SKM-1 (cell line): ENCODE measurements at regions not wholly inside any gene's neighbourhood (a gene's known extent, or its start where the extent isn't known, plus 50 kb on each side); places are given as distances from the start of the nearest gene placed in this dataset.

Experiments
- DNase-seq: peaks from one replicate; lab custom pipeline; 2025; ENCODE audit not compliant: unreplicated experiment; lab: John Stamatoyannopoulos, UW

DNA sequence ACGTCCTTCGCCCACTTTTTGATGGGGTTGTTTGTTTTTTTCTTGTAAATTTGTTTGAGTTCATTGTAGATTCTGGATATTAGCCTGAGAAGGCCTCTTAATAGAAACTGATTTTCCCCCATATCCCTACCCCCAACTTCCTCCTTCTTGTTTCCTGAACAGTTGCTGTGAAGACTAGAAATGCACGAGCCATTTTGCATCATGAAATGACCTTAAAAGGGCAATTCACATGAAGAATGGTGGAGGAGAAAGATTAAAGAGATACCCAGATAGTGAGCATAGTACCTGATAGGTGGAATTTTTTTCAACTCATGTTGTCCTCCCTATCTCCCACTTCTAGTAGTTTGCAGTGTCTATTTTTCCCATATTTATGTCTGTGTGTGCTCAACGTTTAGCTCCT is 55.2 kb upstream of the KCNH8 start:
- no peak for DNase-seq

DNA sequence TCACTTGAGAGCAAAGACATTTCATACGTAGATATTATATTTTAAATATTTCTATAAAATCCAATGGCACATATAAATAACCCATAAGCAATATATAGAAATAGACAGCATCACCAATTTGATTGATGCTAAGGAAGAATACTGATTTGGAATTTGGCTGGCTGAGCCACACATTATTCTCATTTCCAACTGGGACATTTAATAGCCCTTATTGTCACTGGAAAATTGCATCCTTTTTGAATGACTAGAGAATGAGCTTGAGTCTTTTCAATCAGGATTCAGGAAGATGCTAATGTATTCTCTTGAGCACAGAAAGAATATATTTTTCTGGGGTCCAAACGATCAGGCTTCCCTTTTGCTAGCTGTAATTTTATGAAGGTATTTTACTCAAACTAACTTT is 70.9 kb upstream of the KCNH8 start:
- DNase-seq, result no peak

DNA sequence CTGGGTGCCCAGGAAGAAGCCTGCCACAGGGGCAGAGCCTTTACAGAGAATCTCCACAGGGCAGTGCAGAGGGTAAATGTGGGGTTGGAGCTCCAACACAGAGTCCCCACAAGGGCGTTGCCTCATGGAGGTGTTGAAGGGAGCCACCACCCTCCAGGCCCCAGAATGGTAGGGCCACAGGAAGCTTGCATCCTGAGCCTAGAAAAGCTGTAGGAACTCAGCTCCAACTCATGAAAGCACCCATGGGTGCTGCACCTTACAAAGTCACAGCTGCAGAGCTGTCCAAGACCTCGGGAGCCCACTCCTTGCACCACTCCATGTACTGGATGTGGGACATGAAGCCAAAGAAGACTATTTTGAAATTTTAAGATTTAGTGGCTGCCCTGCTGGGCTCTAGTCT is 73.3 kb upstream of the KCNH8 start:
- no peak for DNase-seq

DNA sequence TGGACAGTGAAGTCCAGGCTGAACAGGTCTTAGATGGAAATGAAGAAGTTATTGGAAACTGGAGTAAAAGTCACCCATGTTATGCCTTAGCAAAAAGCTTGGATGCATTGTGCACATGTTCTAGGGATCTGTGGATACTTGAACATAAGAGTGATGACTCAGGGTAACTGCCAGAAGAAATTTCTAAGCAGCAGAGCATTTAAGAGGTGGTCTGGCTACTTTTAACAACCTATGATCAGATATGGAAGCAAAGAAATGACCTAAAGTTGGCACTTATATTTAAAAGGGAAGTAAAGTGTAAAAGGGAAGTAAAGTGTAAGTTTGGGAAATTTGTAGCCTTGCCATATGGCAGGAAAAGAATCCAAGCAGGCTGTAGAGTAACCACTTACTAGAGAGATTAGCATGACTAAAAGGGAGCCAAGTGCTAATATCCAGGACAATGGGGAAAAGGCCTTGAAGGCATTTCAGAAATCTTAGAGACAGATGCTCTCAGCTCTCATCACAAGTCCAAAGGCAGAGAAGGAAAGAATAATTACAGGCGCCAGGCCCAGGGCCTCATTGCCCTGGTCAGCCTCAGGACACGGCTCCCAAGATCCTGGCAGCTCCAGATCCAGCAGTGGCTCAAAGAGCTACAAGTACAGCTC is 73.9 kb upstream of the KCNH8 start:
- DNase-seq, result peak; percentile 29

DNA sequence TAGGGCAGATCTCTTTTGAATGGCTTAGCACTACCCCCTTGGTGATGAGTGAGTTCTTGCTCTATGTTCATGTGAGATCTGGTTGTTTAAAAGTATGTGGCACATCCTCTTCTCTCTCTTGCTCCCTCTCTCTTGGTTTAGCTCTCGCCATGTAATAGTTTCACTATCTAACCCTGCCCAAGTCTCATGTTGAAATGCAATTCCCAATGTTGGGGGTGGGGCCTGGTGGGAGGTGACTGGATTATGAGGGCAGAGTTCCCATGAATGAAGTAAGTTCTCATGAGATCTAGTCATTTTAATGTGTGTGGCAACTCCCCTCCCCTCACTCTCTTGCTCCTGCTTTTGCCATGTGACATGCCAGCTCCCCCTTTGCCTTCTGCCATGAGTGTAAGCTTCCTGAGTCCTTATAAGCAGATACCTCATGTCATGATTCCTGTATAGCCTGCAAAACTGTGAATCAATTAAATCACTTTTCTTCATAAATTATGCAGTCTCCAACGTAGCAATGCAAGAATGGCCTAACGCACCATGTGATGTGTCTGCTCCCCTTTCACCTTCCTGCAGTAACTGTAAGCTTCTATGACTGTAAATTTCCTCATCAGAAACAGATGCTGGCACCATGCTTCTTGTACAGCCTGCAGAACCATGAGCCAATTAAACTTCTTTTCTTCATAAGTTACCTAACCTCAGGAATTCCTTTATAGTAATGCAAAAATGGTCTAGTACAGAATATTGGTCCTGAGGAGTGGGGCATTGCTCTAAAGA is 74.8 kb upstream of the KCNH8 start:
- no peak for DNase-seq

DNA sequence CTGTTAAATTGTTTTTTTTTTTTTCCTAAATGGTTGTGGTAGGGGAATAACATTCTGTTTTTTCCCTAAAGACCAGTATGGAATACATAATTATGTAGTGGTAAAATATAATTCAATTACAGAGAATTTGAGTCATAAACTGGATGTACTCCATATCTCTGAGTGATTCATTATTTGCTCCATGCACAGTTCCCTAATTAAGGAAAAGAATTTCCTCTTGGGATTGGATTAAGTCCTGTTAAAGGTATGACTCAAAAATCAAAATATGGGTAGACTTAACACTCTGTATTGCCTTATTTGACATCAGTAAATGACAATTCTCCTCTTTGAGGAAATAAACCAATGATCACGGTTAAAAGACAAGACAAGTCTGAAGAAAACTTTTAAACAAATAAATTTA is 78.0 kb upstream of the KCNH8 start:
- no peak for DNase-seq

DNA sequence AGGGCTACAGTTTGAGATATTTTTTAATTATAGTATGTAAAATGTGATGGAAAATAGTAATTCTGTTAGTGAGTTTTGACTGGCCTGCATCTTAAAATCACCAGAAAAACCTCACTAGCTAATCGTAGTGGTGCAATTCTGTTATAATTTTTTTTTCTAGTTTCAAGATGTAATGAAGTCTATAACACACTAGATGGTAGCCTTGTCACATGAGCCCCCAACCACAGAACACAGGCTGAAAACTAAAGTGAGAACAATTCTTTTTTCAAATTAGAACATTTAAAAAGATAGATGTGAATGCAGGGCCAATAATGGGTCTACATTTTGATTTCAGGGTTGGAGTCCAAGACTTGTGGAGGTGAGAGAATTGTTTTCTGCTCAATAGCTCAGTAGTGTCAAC is 83.3 kb upstream of the KCNH8 start:
- DNase-seq, result no peak

DNA sequence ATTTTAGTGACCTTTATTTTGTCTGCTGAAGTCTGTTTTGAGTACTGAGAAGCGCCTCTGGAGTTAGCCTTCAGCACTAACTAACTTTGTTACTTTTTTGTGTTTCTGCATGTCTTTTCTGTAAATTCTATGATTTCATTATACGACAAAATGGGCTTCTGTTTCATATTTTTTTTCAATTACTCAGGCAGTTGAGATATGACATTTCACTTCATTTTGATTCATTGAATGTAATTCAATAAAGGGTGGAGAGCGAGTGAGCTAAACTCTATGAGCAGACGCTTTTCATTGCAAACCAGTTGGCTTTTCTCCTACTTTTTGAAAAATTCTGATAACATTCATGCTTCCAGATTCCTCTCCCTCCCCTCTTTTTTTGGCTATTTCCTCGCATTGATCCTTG is 84.4 kb upstream of the KCNH8 start:
- no peak for DNase-seq

DNA sequence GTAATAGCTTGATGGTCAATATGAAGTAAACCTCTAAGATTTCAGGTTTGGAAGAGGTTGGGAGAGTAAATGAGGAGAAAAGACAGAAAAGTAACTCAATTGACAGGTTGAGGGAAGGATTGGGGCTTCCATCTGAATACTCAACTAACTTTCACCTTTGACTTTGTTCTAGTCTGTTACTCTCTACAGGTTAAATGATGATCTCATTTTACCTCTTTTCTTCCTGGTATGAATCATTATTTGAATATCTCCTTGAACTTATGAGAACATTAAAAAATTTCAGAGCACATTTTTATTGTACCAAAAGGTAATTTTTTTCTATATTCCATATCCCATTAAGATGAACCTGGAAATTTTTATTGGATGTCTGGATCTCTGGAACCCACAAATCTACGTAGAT is 87.9 kb upstream of the KCNH8 start:
- no peak for DNase-seq

DNA sequence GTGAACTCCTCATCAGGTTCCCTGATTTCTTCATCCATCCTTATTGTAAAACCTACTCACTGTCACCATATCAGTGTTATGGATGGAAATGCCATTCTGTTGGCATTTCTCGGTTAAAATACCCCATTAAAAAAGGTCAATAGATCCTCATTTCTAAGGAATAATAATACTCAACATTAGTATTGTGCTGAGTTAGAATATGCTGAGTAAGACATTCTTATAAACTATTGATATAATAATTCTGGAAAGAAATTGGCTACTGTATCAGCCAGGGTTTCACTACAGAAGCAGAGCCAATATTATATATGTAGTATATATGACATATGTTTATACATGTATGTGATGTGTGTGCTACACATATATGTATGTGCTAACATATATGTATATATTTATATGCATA is 95.4 kb upstream of the KCNH8 start:
- no peak for DNase-seq

DNA sequence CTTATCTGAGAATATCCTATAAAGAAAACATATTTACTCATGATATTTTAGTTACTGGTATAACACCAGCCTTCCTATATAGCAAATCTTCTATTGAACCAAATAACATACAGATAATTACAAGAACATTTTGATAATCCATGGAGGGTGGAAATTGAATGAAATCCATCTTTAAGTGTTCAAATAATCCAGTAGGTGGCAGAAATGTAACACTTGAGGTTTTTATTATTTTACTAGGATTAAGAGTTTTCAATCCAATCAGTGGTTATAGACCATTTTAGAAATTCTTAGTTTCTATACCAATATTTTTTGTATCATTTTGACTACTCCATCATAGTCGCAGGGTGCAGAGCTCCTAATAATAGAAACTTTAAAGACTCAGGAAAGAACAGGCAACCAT is 101.9 kb upstream of the KCNH8 start:
- DNase-seq, result no peak

DNA sequence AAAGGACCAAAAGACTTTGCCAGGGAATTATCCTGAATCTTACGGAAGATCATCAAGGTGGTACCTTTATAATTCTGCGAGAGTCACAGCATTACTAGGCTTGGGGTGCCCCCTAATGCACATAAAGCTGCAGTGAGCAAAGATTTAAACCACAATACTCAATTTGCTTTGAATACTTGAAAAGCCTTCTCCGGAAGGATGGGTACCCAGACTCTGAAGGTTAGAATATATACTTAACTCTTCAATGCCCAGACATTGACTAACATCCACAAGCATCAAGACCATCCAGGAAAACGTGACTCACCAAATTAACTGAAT is 117.8 kb upstream of the KCNH8 start:
- DNase-seq, result no peak

DNA sequence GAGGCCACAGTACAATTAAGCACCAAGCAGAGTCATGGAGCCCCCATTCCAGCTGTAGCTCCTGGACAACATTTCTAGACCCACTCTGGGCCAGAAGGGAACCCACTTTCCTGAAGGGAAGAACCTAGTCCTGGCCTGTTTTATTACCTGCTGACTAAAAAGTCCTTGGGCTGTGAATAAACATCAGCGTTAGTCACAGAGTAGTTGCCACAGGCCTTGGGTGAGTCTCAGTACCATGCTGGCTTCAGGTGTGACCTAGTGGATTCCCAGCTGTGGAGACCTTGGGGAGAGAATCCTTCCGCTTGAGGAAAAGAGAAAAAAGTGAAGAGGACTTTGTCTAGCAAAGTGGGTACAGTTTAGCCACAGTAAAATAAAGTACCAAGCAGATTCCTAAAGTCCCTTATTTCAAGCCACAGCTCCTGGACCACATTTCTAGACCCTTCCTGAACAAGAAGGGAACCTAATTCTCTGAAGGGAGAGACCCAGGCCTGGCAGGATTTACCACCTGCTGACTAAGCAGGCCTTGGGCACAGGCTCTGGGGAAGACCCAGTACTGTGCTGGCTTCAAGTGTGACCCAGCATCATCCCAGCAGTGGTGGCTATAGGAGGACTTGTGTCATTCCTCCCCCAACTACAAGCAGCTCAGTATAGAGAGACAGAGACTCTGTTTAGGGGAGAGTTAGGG is 118.3 kb upstream of the KCNH8 start:
- no peak for DNase-seq

DNA sequence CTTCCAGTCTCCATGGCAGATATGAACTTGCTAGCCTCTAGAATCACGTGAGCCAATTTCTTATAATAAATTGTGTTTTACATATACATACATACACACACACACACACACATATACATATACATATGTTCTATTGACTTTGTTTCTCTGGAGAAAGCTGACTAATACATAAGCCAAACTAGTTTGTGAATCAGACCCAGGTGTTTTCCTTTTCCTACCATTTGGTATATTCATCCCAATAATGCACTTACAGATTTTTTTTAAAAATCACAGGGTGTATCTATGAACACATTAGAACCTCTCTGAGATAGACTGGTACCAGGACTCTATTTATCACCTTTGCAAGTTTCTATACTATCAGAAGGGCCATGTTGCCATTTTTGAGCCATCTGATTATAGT is 122.9 kb upstream of the KCNH8 start:
- no peak for DNase-seq

DNA sequence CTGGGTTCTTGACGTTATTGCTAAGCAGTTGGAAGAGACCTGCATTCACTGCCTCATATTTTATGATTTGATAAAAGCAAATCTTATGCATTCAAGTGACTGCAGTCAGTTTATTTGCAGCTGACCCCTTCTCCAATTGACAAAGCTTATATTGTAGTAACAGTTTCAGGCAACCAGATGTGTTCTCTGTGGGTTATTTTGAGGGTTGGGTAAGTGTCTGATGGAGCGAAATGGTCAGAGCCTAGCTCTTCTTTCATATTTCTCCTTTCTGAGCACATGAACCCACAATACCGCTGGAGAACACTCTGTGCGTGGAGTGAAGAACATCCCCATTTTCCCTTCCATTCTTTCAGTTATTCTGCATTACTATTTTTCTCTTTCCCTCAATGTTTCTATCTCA is 125.8 kb upstream of the KCNH8 start:
- no peak for DNase-seq

DNA sequence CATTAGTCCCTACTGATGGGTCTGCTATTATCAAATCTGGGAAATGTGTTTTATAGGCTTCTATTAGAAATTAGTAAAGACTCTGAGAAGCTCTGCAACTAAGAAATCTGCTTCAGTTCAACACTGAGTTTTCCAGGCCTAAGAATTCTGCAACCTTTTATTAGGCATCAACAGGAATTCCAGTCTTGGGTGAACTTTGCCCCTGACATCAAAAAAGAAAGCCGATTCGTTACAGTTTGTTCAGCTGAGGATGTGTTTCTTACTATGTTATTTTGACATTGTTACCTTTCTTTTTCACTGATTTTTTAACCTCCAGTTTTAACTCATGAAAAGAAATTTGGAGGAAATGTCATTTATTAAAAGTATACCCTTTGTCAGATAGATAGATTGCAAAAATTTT is 131.5 kb upstream of the KCNH8 start:
- DNase-seq, result no peak

DNA sequence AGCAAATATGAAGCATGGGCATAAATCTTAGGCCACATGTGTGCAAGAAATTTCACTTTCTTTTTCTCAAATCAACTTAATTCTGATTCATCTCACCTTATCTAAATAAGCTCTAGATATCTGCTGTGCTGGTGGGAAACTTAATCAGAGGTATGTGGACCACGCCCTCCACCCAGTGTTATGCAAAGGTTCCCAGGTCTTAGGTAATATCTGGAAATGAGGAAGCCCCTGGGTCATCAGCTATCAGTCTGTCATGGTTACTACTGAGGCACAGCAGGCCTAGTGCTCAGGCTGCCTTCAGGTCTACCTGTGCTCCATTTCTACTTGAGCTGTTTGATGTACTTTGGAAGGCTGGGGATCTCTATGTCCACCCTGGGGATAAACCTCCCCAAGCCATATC is 134.4 kb upstream of the KCNH8 start:
- no peak for DNase-seq

DNA sequence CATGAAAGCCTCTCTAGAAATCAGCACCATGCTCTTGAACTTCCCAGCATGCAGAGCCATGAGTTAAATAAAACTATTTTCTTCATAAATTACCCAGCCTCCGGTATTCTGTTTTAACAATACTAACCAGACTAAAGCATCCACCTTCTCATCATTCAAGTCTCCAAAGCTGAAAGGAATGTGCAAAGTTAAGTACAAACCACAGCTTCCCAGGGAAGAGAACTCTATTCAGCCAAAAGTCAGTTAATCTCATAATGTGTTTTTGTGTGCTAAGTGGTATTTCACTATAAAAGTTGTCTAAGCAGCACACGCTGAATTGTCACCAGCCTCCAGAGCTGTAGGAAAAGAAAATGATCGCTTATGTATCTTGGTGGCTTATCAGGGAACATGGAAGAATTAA is 135.5 kb upstream of the KCNH8 start:
- DNase-seq, result no peak

DNA sequence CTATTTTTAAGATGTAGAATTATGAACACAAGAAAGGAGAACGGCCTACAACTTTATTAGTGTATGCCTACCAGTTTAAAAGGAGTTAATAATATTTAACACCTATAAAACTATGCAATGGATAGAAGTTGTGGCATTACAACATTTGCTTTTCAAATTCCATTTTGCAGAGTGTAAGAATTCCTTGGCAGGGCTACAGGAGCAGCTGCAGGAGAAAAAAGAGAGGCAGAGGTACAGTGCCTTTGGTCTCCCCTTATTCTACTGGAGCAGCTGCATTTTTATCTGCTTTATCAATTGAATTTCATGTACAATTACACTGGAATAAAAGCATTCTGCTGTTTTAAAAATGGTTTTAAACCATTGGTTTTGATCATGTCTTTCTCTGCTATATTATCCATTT is 145.7 kb upstream of the KCNH8 start:
- no peak for DNase-seq

DNA sequence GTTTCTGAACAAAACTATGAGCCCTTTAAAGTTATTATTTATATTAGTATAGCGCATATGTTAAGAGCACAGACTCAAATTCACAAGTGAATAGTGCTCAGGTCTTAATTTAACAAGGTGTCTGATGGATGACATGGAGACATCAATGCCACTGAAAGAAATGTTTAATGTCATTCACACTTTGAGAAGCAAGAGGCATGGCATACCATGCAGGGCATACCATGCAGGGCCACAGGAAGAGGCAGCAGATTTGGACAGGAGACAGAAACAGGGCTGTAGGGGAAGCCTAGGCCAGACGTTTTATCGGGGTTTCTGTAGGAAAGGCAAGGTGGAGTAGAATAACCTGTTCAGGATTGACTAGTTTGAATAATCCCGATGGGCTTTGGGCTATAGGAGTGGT is 150.2 kb upstream of the KCNH8 start:
- DNase-seq, result no peak

DNA sequence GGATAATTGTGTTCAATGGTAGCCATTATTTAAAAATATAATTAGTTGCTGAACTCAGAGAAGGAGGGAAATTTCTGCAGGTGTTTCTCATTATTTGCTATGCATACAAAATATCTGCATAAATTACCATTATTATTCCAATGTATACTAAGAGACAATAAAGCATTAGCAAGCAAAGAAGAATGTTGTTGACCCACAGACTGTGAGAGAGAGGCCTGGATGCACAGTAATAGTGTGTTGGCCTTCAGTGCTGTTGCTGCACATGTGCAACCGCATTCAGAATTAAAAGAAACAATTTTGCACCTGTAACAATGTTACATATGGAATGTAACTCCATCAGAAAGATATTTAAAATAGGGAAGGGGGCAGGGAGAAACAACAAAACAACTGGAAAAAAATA is 155.6 kb upstream of the KCNH8 start:
- no peak for DNase-seq

DNA sequence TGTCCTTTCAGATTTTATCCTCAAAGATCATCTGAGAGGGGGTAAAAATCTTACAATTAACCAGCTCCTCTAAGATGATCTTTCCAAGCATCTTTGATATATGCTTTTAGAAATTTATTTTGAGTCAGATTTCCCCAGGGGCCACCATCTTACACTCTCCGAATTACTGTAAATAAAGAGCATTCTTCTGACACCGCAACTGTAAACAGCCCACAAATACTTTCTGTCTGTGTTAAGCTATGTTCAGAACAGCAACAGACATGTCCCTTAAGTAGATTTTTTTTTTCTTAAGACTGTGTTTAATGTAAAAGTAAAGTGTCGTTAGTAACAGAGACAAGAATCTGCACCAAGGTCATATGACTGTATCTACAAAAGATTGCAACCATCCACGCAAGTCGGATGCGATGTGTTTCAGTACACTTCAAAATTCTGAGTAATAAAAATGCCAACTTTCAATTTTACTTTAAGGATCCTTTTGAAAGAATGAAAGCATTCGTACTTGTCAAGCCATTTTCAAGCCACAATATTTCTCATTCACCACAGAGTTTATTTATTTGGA is 159.0 kb upstream of the KCNH8 start:
- DNase-seq, result no peak
